ENCODE measurements at regions not wholly inside any gene's neighbourhood (a gene's known extent, or its start where the extent isn't known, plus 50 kb on each side); places are given as distances from the start of the nearest gene placed in this dataset.
A peak's percentile ranks its signal among the peaks of the same experiment; 100 is the strongest.
"Not testable (repeated sequence)": the region's sequence is repeated elsewhere in the genome, so short reads cannot be mapped to it uniquely, and the experiment has no call there.

DNA sequence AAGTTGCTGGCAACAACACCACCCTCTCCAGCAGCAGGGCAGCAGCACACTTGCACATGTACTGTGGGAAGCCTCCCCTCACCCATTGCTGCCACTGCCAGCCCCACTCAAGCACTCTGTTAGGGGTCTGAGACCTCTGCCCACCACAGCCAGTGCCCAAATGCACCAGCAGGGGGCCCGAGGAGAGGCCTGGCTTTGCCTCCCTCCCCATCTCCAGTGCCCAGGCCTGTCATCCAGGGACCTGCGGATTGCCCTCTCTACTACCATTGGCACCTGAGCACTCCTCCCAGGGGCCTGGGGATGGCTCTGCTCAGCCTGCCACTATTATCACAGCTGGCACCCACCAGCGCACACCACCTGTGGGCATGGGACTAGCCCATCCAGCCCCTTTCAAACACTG, 175.7 kb downstream of the PMAIP1 start:
- H3K36me3 ChIP-seq: no peaks in the 10 kb centered on the region
- DNase-seq: no peak
- H3K4me1 ChIP-seq: no peaks in the 10 kb centered on the region
- no peak overlapping the region for H3K27ac ChIP-seq
- H3K9me3 ChIP-seq (replicated peaks): no peaks in the 10 kb centered on the region
- H3K27me3 ChIP-seq: no peaks in the 10 kb centered on the region
- H3K4me3 ChIP-seq: no peak overlapping the region

DNA sequence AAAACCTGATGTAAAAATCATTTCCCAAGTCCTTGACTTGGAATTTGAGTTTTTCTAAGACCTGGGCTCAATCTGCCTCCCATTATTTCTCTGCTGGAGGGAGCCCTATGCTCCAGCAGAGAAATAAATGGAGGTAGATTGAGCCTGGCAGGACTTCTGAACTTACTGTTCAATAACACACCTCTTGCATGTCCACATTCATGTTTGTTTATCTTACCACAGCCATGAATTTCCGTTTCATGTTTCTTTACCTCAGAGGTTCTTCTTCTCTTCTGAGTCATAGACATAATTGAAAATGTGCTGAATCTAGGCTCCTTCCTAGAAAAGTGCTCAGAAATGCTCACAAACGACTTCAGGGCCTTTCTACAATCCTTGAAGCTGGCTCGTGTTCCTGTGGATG, 170.8 kb downstream of the PMAIP1 start:
- H3K27ac ChIP-seq: no peak overlapping the region
- no peaks in the 10 kb centered on the region for H3K27me3 ChIP-seq
- H3K9me3 ChIP-seq (replicated peaks): no peaks in the 10 kb centered on the region
- H3K4me1 ChIP-seq: no peaks in the 10 kb centered on the region
- H3K4me3 ChIP-seq: no peak overlapping the region
- H3K36me3 ChIP-seq: no peaks in the 10 kb centered on the region
- no peak for DNase-seq

DNA sequence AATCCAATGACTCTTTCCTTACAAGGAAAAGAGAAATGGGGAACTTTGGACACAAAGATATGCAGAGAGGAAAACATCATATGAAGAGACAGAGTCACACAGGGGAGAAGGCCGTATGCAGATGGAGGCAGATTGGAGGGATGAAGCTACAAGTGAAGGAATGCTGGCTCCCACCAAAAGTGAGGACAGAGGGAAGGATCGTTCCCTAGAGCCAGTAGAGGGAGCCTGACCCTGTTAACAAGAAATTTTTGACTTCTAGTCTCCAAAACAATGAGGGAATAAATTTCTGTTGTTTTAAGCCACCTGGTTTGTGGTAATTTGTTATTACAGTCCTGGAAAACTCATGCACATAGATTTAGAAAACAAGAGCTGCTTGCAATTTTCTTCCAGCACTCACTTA, 169.3 kb downstream of the PMAIP1 start:
- H3K36me3 ChIP-seq: no peaks in the 10 kb centered on the region
- no peaks in the 10 kb centered on the region for H3K9me3 ChIP-seq (replicated peaks)
- DNase-seq: no peak
- no peaks in the 10 kb centered on the region for H3K27me3 ChIP-seq
- no peaks in the 10 kb centered on the region for H3K4me1 ChIP-seq
- no peak overlapping the region for H3K27ac ChIP-seq
- no peak overlapping the region for H3K4me3 ChIP-seq

DNA sequence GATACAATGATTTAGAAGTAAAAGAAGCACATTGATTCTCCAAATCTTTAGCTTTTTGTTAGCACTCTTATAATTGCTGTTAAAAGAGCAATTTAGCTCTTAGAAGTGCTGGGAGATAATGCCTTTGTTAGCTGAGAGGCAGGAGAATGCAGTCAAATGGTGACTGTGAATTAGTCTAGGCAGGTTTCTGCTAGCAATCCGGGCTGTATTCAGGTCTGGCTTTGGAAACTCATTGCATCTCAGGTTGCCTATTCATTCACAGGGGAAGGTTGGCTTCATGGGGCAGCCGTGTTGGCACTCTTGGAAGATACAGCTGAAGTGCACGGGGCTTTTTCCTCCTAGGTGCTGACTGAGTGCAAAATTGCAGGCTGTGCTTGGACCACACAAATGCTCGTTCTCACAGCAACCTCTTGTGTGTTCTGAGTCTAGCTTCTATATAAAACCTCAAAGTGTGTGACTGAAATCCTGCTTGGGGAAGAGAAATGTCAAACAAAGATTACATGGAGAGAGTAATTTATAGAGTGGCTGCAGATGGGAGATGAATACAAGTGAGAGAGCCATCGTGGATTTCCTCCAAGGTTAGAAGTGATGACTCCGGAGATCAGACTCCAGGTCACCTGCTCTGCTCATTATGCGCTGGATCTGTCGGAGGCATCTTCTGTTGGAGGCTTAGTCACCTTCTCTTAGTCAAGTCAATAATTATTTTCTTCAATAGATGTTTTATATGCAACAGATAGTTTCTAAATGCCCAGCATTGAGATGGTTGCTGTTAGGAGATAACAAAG, 167.8 kb downstream of the PMAIP1 start:
- Histone ChIP-seq H3K4me3 (no peak overlapping the region), H3K27me3 (no peaks in the 10 kb centered on the region), H3K9me3 (replicated peaks) (no peaks in the 10 kb centered on the region), H3K27ac (no peak overlapping the region), H3K4me1 (no peaks in the 10 kb centered on the region), H3K36me3 (no peaks in the 10 kb centered on the region)
- DNase-seq: no peak

GRCh38 chr18:60066219-60066975, 166.6 kb downstream of the PMAIP1 start:
- H3K27me3 ChIP-seq: no peaks in the 10 kb centered on the region
- H3K9me3 ChIP-seq (replicated peaks): no peaks in the 10 kb centered on the region
- no peak overlapping the region for H3K4me3 ChIP-seq
- H3K4me1 ChIP-seq: no peaks in the 10 kb centered on the region
- no peaks in the 10 kb centered on the region for H3K36me3 ChIP-seq
- DNase-seq: no peak
- H3K27ac ChIP-seq: no peak overlapping the region

GRCh38 chr18:60064271-60064670, 164.5 kb downstream of the PMAIP1 start:
- no peak for DNase-seq
- Histone ChIP-seq H3K27ac (no peak overlapping the region), H3K9me3 (replicated peaks) (no peaks in the 10 kb centered on the region), H3K36me3 (no peaks in the 10 kb centered on the region), H3K4me1 (no peaks in the 10 kb centered on the region), H3K27me3 (no peaks in the 10 kb centered on the region), H3K4me3 (no peak overlapping the region)

DNA sequence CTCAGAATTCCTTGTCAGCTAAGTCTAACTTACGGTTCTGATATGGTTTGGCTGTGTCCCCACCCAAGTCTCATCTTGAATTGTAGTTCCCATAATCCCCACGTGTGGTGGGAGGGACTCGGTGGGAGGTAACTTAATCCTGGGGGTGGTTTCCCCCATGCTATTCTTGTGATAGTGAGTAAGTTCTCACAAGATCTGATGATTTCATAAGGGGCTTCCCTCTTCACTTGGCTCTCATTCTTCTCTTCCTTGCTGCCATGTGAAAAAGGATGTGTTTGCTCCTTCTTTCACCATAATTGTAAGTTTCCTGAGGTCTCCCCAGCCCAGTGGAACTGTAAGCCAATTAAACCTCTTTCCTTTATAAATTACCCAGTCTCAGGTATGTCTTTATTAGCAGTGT, 163.0 kb downstream of the PMAIP1 start:
- H3K4me1 ChIP-seq; H3K27ac ChIP-seq; H3K4me3 ChIP-seq; DNase-seq; H3K36me3 ChIP-seq; H3K9me3 ChIP-seq (replicated peaks); H3K27me3 ChIP-seq: not testable (repeated sequence)

DNA sequence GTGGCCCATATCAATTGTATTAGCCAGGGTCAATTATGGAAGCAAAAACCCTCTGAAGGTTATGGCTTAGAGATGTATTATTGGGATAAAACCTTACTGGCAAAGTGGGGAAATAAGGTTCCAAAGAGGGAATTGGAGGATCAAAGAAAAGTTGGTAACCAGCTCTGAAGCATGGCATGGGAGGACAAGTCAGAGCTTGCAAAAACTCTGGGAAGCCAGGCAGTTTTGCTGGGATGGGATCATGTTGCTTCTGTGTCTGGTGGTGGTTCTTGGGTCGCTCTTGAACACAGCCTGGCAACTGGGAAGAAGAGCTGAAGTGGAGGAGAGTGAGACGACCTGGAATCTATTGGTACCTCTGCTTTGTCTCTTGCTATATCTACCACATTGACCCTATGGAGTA, 162.6 kb downstream of the PMAIP1 start:
- Histone ChIP-seq H3K4me1 (no peaks in the 10 kb centered on the region), H3K27ac (no peak overlapping the region), H3K36me3 (no peaks in the 10 kb centered on the region), H3K9me3 (replicated peaks) (no peaks in the 10 kb centered on the region), H3K27me3 (no peaks in the 10 kb centered on the region), H3K4me3 (no peak overlapping the region)
- no peak for DNase-seq

DNA sequence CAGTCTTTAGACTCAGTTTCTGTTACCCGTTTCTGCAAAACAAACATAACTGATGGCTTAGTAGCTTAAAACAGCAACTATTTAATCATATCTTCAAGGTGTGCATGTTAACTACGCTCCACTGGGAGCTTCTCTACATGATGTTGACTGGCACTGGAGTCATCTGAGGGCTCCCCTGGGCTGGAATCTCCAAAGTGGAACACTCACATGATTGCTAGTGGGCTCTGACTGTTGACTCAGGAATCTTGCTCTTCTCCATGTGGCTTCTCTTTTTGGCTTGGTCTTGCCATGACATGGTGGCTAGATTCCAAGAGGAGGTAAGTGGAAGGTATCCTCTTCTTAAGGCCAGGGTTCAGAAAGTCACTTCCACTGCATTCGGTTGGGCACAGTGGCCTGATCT, 160.8 kb downstream of the PMAIP1 start:
- DNase-seq: no peak
- no peak overlapping the region for H3K4me3 ChIP-seq
- no peaks in the 10 kb centered on the region for H3K27me3 ChIP-seq
- H3K9me3 ChIP-seq (replicated peaks): no peaks in the 10 kb centered on the region
- H3K36me3 ChIP-seq: no peaks in the 10 kb centered on the region
- no peak overlapping the region for H3K27ac ChIP-seq
- H3K4me1 ChIP-seq: no peaks in the 10 kb centered on the region

- Histone ChIP-seq H3K27me3 (no peaks in the 10 kb centered on the region), H3K36me3 (no peaks in the 10 kb centered on the region), H3K9me3 (replicated peaks) (no peaks in the 10 kb centered on the region), H3K27ac (no peak overlapping the region), H3K4me3 (no peak overlapping the region), H3K4me1 (no peaks in the 10 kb centered on the region)
- DNase-seq: no peak
These were observed 160.2 kb downstream of the PMAIP1 start for GRCh38 chr18:60060026-60060425.

DNA sequence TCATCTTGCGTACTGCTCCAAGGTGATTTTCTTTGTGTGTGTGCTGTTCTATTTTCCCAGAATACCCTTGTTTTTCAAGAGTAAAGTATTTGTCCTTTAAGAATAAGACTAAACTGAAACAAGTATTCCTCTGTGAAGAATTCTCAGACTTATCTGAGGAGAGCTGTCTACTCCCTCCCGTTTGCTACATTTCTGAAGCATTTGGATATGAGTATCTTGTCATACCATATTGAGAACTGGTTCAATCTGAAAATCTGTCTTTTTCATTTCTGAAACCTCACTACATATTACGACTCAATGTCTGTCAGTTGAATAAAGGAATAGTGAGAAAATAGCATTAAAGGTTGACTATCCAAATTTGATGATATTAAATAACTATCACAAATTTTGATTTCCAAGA, 159.4 kb downstream of the PMAIP1 start:
- no peak for DNase-seq
- Histone ChIP-seq H3K36me3 (no peaks in the 10 kb centered on the region), H3K4me1 (no peaks in the 10 kb centered on the region), H3K9me3 (replicated peaks) (no peaks in the 10 kb centered on the region), H3K4me3 (no peak overlapping the region), H3K27ac (no peak overlapping the region), H3K27me3 (no peaks in the 10 kb centered on the region)

GRCh38 chr18:60053747-60054304, 154.0 kb downstream of the PMAIP1 start:
- no peak overlapping the region for H3K27ac ChIP-seq
- H3K4me1 ChIP-seq: no peaks in the 10 kb centered on the region
- H3K27me3 ChIP-seq: no peaks in the 10 kb centered on the region
- H3K4me3 ChIP-seq: no peak overlapping the region
- no peaks in the 10 kb centered on the region for H3K36me3 ChIP-seq
- H3K9me3 ChIP-seq (replicated peaks): no peaks in the 10 kb centered on the region
- peak; percentile 4 to 9 for DNase-seq

DNA sequence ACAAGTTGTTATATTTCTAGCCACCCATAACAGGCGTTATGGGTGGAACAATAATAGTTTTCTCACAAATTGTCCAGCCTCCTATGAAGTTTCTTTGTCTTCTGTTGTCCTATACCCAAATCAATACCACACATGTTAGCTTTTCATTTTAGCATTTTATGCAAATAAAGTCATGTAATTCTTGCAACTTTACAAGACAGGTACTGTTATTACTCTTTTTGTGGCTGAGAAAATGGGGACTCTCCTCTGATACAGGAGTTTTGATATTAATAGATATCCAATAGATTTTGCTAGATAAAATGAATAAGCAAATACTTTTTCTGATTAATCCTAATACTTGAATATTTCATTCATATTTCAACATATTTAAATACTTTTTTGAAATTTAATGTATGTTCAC, 151.0 kb downstream of the PMAIP1 start:
- Histone ChIP-seq H3K4me1 (no peaks in the 10 kb centered on the region), H3K4me3 (no peak overlapping the region), H3K27me3 (no peaks in the 10 kb centered on the region), H3K27ac (no peak overlapping the region), H3K9me3 (replicated peaks) (no peaks in the 10 kb centered on the region), H3K36me3 (no peaks in the 10 kb centered on the region)
- DNase-seq: no peak

DNA sequence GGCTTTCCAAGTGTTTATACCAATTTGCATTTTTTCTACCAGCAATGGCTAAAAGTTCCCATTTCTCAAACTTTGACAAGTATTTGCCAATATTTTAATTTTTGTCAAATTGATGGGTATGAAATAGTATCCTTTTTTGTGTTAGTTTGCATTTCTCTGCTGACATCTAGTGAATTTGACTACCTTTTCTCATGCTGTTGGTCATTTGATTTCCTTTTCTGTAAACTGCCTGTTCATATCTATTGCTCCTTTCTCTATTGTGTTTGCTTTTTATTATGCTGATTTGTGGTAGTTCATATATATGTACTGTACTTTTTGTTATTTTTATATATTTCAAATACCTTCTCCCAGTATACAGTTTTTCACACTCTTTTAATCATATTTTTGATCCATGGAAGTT, 149.4 kb downstream of the PMAIP1 start:
- Histone ChIP-seq H3K36me3 (no peaks in the 10 kb centered on the region), H3K27ac (no peak overlapping the region), H3K9me3 (replicated peaks) (no peaks in the 10 kb centered on the region), H3K4me3 (no peak overlapping the region), H3K4me1 (no peaks in the 10 kb centered on the region), H3K27me3 (no peaks in the 10 kb centered on the region)
- no peak for DNase-seq

DNA sequence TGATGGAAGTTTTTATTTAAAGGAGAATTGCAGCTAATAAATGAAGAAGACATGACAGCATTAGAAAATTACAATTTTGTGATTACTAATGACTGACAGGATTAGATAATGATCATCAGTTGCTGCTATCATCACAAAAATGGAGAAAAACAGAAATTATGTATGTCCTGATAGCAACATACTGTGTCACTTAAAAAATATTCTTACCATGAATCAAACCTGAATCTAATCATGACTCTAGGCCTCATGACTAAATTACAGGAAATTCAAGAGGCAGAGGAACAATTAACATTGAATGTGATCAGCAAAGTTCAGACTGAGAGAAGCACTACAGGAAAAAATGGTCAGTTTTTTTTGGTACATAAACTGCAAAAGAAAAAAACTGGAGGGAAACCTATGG, 147.8 kb downstream of the PMAIP1 start:
- Histone ChIP-seq H3K9me3 (replicated peaks) (no peaks in the 10 kb centered on the region), H3K4me3 (no peak overlapping the region), H3K27me3 (no peaks in the 10 kb centered on the region), H3K4me1 (no peaks in the 10 kb centered on the region), H3K36me3 (no peaks in the 10 kb centered on the region), H3K27ac (no peak overlapping the region)
- no peak for DNase-seq
